H1 (cell line): ENCODE measurements at regions not wholly inside any gene's neighbourhood (a gene's known extent, or its start where the extent isn't known, plus 50 kb on each side); places are given as distances from the start of the nearest gene placed in this dataset.

Experiments
- EGR1 ChIP-seq: IDR thresholded peaks from 2 replicates; pipeline ENCODE4 v1.6.1; 2011; ENCODE audit warnings: low read depth, low read length, borderline replicate concordance
- PHF8 ChIP-seq: fragments of 200-600 bp; sonication (generic); conservative IDR thresholded peaks from 2 replicates; pipeline ENCODE4 v1.7.1; 2012; ENCODE audit warnings: low read depth, mild to moderate bottlenecking, inconsistent platforms, low read length, moderate library complexity
- ZNF274 ChIP-seq: IDR thresholded peaks from 2 replicates; pipeline ENCODE4 v1.7.0; 2012; ENCODE audit warnings: low read length, borderline replicate concordance; ENCODE audit errors: extremely low read depth
- TF ChIP-seq, protein P1 (sequence below): fragments of 300-600 bp; sonication (generic); IDR thresholded peaks from 2 replicates; pipeline ENCODE4 v1.7.1; 2012; ENCODE audit warnings: low read length, moderate library complexity, mild to moderate bottlenecking, inconsistent platforms; ENCODE audit not compliant: insufficient replicate concordance

DNA sequence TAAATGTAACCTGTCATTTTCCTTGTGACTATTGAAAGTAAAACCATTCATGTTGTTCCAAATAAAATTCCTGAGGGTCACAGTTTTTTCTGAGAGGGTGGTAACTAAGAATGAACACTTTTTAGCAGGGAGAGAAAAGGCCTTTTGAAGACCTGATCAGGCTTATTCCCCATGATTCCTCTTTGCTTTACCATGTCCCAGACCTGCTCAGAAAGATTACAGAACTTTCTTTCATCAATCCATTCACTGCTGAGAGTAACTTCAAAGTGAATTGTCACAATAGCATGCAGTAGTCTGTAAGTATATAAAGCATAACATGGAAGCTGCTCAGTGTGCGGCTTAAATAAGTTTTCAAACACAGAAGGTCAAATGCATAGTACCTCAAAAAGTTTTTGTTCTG lies 201.5 kb upstream of the COL11A1 start (continued):
- TF ChIP-seq, protein P1, sequence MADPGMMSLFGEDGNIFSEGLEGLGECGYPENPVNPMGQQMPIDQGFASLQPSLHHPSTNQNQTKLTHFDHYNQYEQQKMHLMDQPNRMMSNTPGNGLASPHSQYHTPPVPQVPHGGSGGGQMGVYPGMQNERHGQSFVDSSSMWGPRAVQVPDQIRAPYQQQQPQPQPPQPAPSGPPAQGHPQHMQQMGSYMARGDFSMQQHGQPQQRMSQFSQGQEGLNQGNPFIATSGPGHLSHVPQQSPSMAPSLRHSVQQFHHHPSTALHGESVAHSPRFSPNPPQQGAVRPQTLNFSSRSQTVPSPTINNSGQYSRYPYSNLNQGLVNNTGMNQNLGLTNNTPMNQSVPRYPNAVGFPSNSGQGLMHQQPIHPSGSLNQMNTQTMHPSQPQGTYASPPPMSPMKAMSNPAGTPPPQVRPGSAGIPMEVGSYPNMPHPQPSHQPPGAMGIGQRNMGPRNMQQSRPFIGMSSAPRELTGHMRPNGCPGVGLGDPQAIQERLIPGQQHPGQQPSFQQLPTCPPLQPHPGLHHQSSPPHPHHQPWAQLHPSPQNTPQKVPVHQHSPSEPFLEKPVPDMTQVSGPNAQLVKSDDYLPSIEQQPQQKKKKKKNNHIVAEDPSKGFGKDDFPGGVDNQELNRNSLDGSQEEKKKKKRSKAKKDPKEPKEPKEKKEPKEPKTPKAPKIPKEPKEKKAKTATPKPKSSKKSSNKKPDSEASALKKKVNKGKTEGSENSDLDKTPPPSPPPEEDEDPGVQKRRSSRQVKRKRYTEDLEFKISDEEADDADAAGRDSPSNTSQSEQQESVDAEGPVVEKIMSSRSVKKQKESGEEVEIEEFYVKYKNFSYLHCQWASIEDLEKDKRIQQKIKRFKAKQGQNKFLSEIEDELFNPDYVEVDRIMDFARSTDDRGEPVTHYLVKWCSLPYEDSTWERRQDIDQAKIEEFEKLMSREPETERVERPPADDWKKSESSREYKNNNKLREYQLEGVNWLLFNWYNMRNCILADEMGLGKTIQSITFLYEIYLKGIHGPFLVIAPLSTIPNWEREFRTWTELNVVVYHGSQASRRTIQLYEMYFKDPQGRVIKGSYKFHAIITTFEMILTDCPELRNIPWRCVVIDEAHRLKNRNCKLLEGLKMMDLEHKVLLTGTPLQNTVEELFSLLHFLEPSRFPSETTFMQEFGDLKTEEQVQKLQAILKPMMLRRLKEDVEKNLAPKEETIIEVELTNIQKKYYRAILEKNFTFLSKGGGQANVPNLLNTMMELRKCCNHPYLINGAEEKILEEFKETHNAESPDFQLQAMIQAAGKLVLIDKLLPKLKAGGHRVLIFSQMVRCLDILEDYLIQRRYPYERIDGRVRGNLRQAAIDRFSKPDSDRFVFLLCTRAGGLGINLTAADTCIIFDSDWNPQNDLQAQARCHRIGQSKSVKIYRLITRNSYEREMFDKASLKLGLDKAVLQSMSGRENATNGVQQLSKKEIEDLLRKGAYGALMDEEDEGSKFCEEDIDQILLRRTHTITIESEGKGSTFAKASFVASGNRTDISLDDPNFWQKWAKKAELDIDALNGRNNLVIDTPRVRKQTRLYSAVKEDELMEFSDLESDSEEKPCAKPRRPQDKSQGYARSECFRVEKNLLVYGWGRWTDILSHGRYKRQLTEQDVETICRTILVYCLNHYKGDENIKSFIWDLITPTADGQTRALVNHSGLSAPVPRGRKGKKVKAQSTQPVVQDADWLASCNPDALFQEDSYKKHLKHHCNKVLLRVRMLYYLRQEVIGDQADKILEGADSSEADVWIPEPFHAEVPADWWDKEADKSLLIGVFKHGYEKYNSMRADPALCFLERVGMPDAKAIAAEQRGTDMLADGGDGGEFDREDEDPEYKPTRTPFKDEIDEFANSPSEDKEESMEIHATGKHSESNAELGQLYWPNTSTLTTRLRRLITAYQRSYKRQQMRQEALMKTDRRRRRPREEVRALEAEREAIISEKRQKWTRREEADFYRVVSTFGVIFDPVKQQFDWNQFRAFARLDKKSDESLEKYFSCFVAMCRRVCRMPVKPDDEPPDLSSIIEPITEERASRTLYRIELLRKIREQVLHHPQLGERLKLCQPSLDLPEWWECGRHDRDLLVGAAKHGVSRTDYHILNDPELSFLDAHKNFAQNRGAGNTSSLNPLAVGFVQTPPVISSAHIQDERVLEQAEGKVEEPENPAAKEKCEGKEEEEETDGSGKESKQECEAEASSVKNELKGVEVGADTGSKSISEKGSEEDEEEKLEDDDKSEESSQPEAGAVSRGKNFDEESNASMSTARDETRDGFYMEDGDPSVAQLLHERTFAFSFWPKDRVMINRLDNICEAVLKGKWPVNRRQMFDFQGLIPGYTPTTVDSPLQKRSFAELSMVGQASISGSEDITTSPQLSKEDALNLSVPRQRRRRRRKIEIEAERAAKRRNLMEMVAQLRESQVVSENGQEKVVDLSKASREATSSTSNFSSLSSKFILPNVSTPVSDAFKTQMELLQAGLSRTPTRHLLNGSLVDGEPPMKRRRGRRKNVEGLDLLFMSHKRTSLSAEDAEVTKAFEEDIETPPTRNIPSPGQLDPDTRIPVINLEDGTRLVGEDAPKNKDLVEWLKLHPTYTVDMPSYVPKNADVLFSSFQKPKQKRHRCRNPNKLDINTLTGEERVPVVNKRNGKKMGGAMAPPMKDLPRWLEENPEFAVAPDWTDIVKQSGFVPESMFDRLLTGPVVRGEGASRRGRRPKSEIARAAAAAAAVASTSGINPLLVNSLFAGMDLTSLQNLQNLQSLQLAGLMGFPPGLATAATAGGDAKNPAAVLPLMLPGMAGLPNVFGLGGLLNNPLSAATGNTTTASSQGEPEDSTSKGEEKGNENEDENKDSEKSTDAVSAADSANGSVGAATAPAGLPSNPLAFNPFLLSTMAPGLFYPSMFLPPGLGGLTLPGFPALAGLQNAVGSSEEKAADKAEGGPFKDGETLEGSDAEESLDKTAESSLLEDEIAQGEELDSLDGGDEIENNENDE, result no peak
- TF ChIP-seq ZNF274 (no peak), PHF8 (no peak), EGR1 (no peak)
- TF ChIP-seq, all 59 proteins: peak for 0
